Smooth muscle cell (in vitro differentiated cells): ENCODE measurements at regions not wholly inside any gene's neighbourhood (a gene's known extent, or its start where the extent isn't known, plus 50 kb on each side); places are given as distances from the start of the nearest gene placed in this dataset.

Experiments used
- DNase-seq: peaks from one replicate; lab custom pipeline; 2025; ENCODE audit not compliant: unreplicated experiment; lab: John Stamatoyannopoulos, UW
- H2AFZ ChIP-seq: fragments of 200-600 bp; sonication (generic); 2 replicates; pipeline ENCODE4 v1.6.0; 2016; ENCODE audit warnings: antibody characterized with exemption, low read depth, mild to moderate bottlenecking
- H3F3A ChIP-seq: fragments of 200-600 bp; sonication (generic); 2 replicates; pipeline ENCODE4 v1.6.0; 2017; ENCODE audit warnings: antibody characterized with exemption, low read depth
- H3K27ac ChIP-seq: fragments of 200-600 bp; sonication (generic); 2 replicates; pipeline ENCODE4 v1.5.1; 2016; ENCODE audit warnings: low read depth, mild to moderate bottlenecking
- H3K27me3 ChIP-seq: fragments of 200-600 bp; sonication (generic); 2 replicates; pipeline ENCODE4 v1.6.1; 2016; ENCODE audit warnings: low read depth, mild to moderate bottlenecking
- H3K36me3 ChIP-seq: fragments of 200-600 bp; sonication (generic); 2 replicates; pipeline ENCODE4 v1.5.1; 2016; ENCODE audit warnings: low read depth
- H3K4me1 ChIP-seq: fragments of 200-600 bp; sonication (generic); 2 replicates; pipeline ENCODE4 v1.5.1; 2016; ENCODE audit warnings: low read depth
- H3K4me2 ChIP-seq: fragments of 200-600 bp; sonication (generic); 2 replicates; pipeline ENCODE4 v1.6.0; 2016; ENCODE audit warnings: mild to moderate bottlenecking
- H3K4me3 ChIP-seq: fragments of 200-600 bp; sonication (generic); 2 replicates; pipeline ENCODE4 v1.5.1; 2016; ENCODE audit warnings: mild to moderate bottlenecking
- H3K79me2 ChIP-seq: fragments of 200-600 bp; sonication (generic); 2 replicates; pipeline ENCODE4 v1.6.0; 2016; ENCODE audit warnings: low read depth, mild to moderate bottlenecking
- H3K9ac ChIP-seq: fragments of 200-600 bp; sonication (generic); 2 replicates; pipeline ENCODE4 v1.6.0; 2016; ENCODE audit warnings: low read depth
- H3K9me3 ChIP-seq: fragments of 200-600 bp; sonication (generic); replicated peaks from 2 replicates; pipeline ENCODE4 v1.5.1; 2016; ENCODE audit warnings: low read depth
- H4K20me1 ChIP-seq: fragments of 200-600 bp; sonication (generic); 2 replicates; pipeline ENCODE4 v1.6.0; 2016; ENCODE audit warnings: low read depth
- WGBS: methylation state at CpG from one replicate; pipeline ENCODE4 v1.1.7; 2016; ENCODE audit warnings: low lambda C conversion rate; 5-methylcytosine and 5-hydroxymethylcytosine counted together
- TF ChIP-seq, protein P1 (sequence below): fragments of 200-600 bp; sonication (generic); IDR thresholded peaks from 2 replicates; pipeline ENCODE4 v1.5.1; 2017; ENCODE audit warnings: borderline replicate concordance, mild to moderate bottlenecking, antibody characterized with exemption; ENCODE audit not compliant: insufficient read depth, poor library complexity, severe bottlenecking

GRCh38 chr6:22833191-22833590, 263.8 kb downstream of the HDGFL1 start:
- Histone ChIP-seq H3K79me2 (no peaks in the 10 kb centered on the region), H3K4me1 (peaks cover 7% of the 10 kb centered on the region), H3K9me3 (peaks cover 4% of the 10 kb centered on the region), H3K27ac (no peak overlapping the region), H3K27me3 (no peaks in the 10 kb centered on the region), H3K9ac (no peak overlapping the region), H3K4me2 (no peak overlapping the region), H3K4me3 (no peak overlapping the region), H2AFZ (no peak overlapping the region), H3K36me3 (no peaks in the 10 kb centered on the region), H3F3A (peaks cover 8% of the 10 kb centered on the region), H4K20me1 (no peaks in the 10 kb centered on the region)
- DNase-seq, result no peak
- TF ChIP-seq, protein P1, sequence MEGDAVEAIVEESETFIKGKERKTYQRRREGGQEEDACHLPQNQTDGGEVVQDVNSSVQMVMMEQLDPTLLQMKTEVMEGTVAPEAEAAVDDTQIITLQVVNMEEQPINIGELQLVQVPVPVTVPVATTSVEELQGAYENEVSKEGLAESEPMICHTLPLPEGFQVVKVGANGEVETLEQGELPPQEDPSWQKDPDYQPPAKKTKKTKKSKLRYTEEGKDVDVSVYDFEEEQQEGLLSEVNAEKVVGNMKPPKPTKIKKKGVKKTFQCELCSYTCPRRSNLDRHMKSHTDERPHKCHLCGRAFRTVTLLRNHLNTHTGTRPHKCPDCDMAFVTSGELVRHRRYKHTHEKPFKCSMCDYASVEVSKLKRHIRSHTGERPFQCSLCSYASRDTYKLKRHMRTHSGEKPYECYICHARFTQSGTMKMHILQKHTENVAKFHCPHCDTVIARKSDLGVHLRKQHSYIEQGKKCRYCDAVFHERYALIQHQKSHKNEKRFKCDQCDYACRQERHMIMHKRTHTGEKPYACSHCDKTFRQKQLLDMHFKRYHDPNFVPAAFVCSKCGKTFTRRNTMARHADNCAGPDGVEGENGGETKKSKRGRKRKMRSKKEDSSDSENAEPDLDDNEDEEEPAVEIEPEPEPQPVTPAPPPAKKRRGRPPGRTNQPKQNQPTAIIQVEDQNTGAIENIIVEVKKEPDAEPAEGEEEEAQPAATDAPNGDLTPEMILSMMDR, result no peak
- WGBS, result 82% methylated on average over 3 of the region's 3 CpGs

GRCh38 chr6:22838345-22838744, 269.0 kb downstream of the HDGFL1 start:
- H3K9me3 ChIP-seq, result peaks cover 14% of the 10 kb centered on the region
- no peaks in the 10 kb centered on the region for H3K79me2 ChIP-seq
- H3K4me2 ChIP-seq, result no peak overlapping the region
- H3K4me3 ChIP-seq, result no peak overlapping the region
- H3K27ac ChIP-seq, result no peak overlapping the region
- DNase-seq, result no peak
- H3K27me3 ChIP-seq, result no peaks in the 10 kb centered on the region
- 98% methylated on average over 4 of the region's 4 CpGs for WGBS
- H3K9ac ChIP-seq, result no peak overlapping the region
- H3F3A ChIP-seq, result no peaks in the 10 kb centered on the region
- no peak overlapping the region for H2AFZ ChIP-seq
- TF ChIP-seq, protein P1, result no peak
- H3K4me1 ChIP-seq, result no peaks in the 10 kb centered on the region
- H4K20me1 ChIP-seq, result no peaks in the 10 kb centered on the region
- H3K36me3 ChIP-seq, result peaks cover 9% of the 10 kb centered on the region

- no peak overlapping the region for H3K27ac ChIP-seq
- no peaks in the 10 kb centered on the region for H3K79me2 ChIP-seq
- no peak overlapping the region for H2AFZ ChIP-seq
- no peaks in the 10 kb centered on the region for H4K20me1 ChIP-seq
- no peaks in the 10 kb centered on the region for H3K4me1 ChIP-seq
- H3K27me3 ChIP-seq, result no peaks in the 10 kb centered on the region
- no peak overlapping the region for H3K4me2 ChIP-seq
- no peak overlapping the region for H3K4me3 ChIP-seq
- H3K9me3 ChIP-seq, result no peaks in the 10 kb centered on the region
- TF ChIP-seq, protein P1, result no peak
- H3F3A ChIP-seq, result no peaks in the 10 kb centered on the region
- no peak overlapping the region for H3K9ac ChIP-seq
- no peak for DNase-seq
- H3K36me3 ChIP-seq, result no peaks in the 10 kb centered on the region
Measured at GRCh38 chr6:22845467-22845866, 276.1 kb downstream of the HDGFL1 start.

GRCh38 chr6:22848121-22848520, 278.8 kb downstream of the HDGFL1 start:
- WGBS, result 91% methylated on average over 2 of the region's 2 CpGs
- DNase-seq, result no peak
- no peak overlapping the region for H3K27ac ChIP-seq

More at GRCh38 chr6:22848121-22848520, 278.8 kb downstream of the HDGFL1 start:
- no peaks in the 10 kb centered on the region for H3F3A ChIP-seq
- H3K4me1 ChIP-seq, result no peaks in the 10 kb centered on the region
- no peaks in the 10 kb centered on the region for H3K36me3 ChIP-seq
- no peak overlapping the region for H3K4me3 ChIP-seq
- H2AFZ ChIP-seq, result no peak overlapping the region
- no peak overlapping the region for H3K9ac ChIP-seq
- H3K79me2 ChIP-seq, result no peaks in the 10 kb centered on the region
- no peaks in the 10 kb centered on the region for H4K20me1 ChIP-seq
- TF ChIP-seq, protein P1, result no peak
- H3K9me3 ChIP-seq, result no peaks in the 10 kb centered on the region
- H3K4me2 ChIP-seq, result no peak overlapping the region
- H3K27me3 ChIP-seq, result no peaks in the 10 kb centered on the region
